OCI-LY3 (cell line): ENCODE measurements at regions not wholly inside any gene's neighbourhood (a gene's known extent, or its start where the extent isn't known, plus 50 kb on each side); places are given as distances from the start of the nearest gene placed in this dataset.

Experiments
- H2AFZ ChIP-seq: fragments of 200-600, 300-600 bp; shearing (Covaris generic); 2 replicates; pipeline ENCODE4 v1.6.0; 2014; ENCODE audit warnings: antibody characterized with exemption, low read depth, low read length
- H3K27ac ChIP-seq: fragments of 200-600, 300-600 bp; sonication (generic); 2 replicates; pipeline ENCODE4 v1.5.1; 2014; ENCODE audit warnings: mild to moderate bottlenecking, low read length, moderate library complexity, mixed read lengths
- H3K27me3 ChIP-seq: fragments of 200-600, 300-600 bp; sonication (generic); 2 replicates; pipeline ENCODE4 v1.6.1; 2014; ENCODE audit warnings: low read depth, low read length, mixed read lengths
- H3K36me3 ChIP-seq: fragments of 200-600, 300-600 bp; sonication (generic); replicated peaks from 2 replicates; pipeline ENCODE3; 2014; ENCODE audit warnings: low read depth, low read length, mixed read lengths
- H3K4me1 ChIP-seq: fragments of 300-600, 200-600 bp; sonication (generic); 2 replicates; pipeline ENCODE4 v1.6.1; 2014; ENCODE audit warnings: low read length, mixed read lengths
- H3K4me2 ChIP-seq: fragments of 200-600, 300-600 bp; sonication (generic); 2 replicates; pipeline ENCODE4 v1.6.1; 2014; ENCODE audit warnings: low read length, mixed read lengths
- H3K4me3 ChIP-seq: fragments of 300-600, 200-600 bp; sonication (generic); 2 replicates; pipeline ENCODE4 v1.5.1; 2014; ENCODE audit warnings: antibody characterized with exemption, mild to moderate bottlenecking, low read length, moderate library complexity
- H3K79me2 ChIP-seq: fragments of 300-600, 200-600 bp; shearing (Covaris generic); 2 replicates; pipeline ENCODE4 v1.6.1; 2014; ENCODE audit warnings: mild to moderate bottlenecking, low read length, mixed read lengths
- H3K9ac ChIP-seq: fragments of 300-600, 200-600 bp; shearing (Covaris generic); 2 replicates; pipeline ENCODE4 v1.6.0; 2014; ENCODE audit warnings: mild to moderate bottlenecking, low read length, moderate library complexity
- H3K9me3 ChIP-seq: fragments of 200-600, 300-600 bp; shearing (Covaris generic); 2 replicates; pipeline ENCODE4 v1.6.1; 2014; ENCODE audit warnings: low read length, mixed read lengths; ENCODE audit not compliant: insufficient read depth
- H4K20me1 ChIP-seq: fragments of 200-600, 300-600 bp; sonication (generic); 2 replicates; pipeline ENCODE4 v1.6.1; 2016; ENCODE audit warnings: low read length, mixed read lengths; ENCODE audit not compliant: insufficient read depth
- CTCF ChIP-seq: fragments of 200-600, 300-600 bp; sonication (generic); IDR thresholded peaks from 2 replicates; pipeline ENCODE4 v1.5.1; 2014; ENCODE audit warnings: antibody characterized with exemption, low read length, low read depth
- EZH2phosphoT487 ChIP-seq: fragments of 200-600 bp; shearing (Covaris generic); IDR thresholded peaks from 2 replicates; pipeline ENCODE4 v1.6.1; 2018; ENCODE audit warnings: antibody characterized with exemption, mixed run types, low read depth

- Histone ChIP-seq H2AFZ (no peak overlapping the region), H3K79me2 (no peaks in the 10 kb centered on the region), H3K9ac (no peak overlapping the region), H3K4me1 (no peaks in the 10 kb centered on the region), H3K36me3 (no peaks in the 10 kb centered on the region), H4K20me1 (no peaks in the 10 kb centered on the region), H3K27ac (no peak overlapping the region), H3K9me3 (no peaks in the 10 kb centered on the region), H3K4me3 (no peak overlapping the region), H3K27me3 (no peaks in the 10 kb centered on the region), H3K4me2 (no peak overlapping the region)
- TF ChIP-seq CTCF: no peak
- no peak for TF ChIP-seq EZH2phosphoT487
Observed at GRCh38 chrY:13802828-13803227, 99.1 kb downstream of the TMSB4Y start.

GRCh38 chrY:13803424-13803823, 99.7 kb downstream of the TMSB4Y start:
- H3K9ac ChIP-seq: no peak overlapping the region
- H3K4me3 ChIP-seq: no peak overlapping the region
- no peaks in the 10 kb centered on the region for H4K20me1 ChIP-seq
- H3K36me3 ChIP-seq: no peaks in the 10 kb centered on the region
- no peak overlapping the region for H3K27ac ChIP-seq
- no peaks in the 10 kb centered on the region for H3K79me2 ChIP-seq
- no peak overlapping the region for H2AFZ ChIP-seq
- no peaks in the 10 kb centered on the region for H3K9me3 ChIP-seq
- no peaks in the 10 kb centered on the region for H3K27me3 ChIP-seq
- H3K4me2 ChIP-seq: no peak overlapping the region
- H3K4me1 ChIP-seq: no peaks in the 10 kb centered on the region
- TF ChIP-seq EZH2phosphoT487: no peak

GRCh38 chrY:13804124-13805056, 100.7 kb downstream of the TMSB4Y start:
- Histone ChIP-seq H3K9me3 (no peaks in the 10 kb centered on the region), H3K4me2 (no peak overlapping the region), H3K27ac (no peak overlapping the region), H4K20me1 (no peaks in the 10 kb centered on the region), H3K4me3 (no peak overlapping the region), H3K79me2 (no peaks in the 10 kb centered on the region), H2AFZ (no peak overlapping the region), H3K27me3 (no peaks in the 10 kb centered on the region), H3K9ac (no peak overlapping the region), H3K4me1 (no peaks in the 10 kb centered on the region), H3K36me3 (no peaks in the 10 kb centered on the region)
- TF ChIP-seq EZH2phosphoT487: no peak
- no peak for TF ChIP-seq CTCF

GRCh38 chrY:13805057-13805735, 101.5 kb downstream of the TMSB4Y start:
- H3K4me2 ChIP-seq: no peak overlapping the region
- no peak overlapping the region for H3K9ac ChIP-seq
- H3K36me3 ChIP-seq: no peaks in the 10 kb centered on the region
- no peak overlapping the region for H3K27ac ChIP-seq
- TF ChIP-seq CTCF: no peak
- H3K4me3 ChIP-seq: no peak overlapping the region
- H2AFZ ChIP-seq: no peak overlapping the region
- H3K79me2 ChIP-seq: no peaks in the 10 kb centered on the region
- H3K9me3 ChIP-seq: no peaks in the 10 kb centered on the region
- H4K20me1 ChIP-seq: no peaks in the 10 kb centered on the region
- no peaks in the 10 kb centered on the region for H3K27me3 ChIP-seq
- no peaks in the 10 kb centered on the region for H3K4me1 ChIP-seq
